ENCODE measurements at regions not wholly inside any gene's neighbourhood (a gene's known extent, or its start where the extent isn't known, plus 50 kb on each side); places are given as distances from the start of the nearest gene placed in this dataset.

DNA sequence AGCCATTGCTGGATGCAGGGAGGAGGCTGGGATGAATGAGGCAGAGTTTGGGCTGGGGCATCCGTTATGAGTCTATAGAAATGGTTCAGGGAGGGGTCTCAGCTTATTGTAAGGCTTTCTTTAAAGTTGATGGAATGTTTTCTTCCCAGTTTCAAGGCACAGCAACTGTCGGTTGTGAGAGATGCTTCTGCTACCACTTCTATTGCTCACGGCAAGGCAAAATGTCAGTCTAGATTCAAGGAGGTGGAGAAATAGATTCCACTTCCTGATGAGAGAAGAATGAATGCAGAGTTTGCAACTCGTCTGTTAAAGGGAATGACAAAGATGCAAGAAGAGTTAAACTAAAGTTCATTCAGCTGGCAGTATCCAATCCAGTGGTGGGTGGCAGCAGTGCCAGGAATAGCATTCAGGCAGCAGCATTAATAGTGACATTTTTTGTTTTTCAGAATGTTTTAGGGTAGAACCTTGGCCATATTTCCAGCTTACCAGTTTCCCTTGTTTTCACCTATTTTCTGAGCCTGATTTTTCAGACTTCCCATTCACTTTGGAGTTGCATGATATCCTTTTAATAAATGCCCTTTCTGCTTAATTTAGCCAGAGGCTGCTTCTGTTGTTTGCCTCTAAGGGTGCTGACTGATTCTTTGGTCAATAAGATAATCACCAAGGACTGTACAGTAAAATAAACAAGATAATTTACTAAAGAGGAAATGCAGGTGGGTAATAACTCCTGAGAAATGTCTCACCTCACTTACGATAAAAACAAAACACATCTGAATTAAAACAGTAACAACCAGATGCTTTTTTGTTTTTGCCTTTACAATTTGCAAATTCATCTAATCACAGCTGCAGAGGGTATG, 138.4 kb downstream of the RPIA start:
- TF ChIP-seq JUN (CRISPR knock-in tag; IDR thresholded peaks at IDR 0.05), result no peak
- TF ChIP-seq HMGA2 (CRISPR knock-in tag; IDR thresholded peaks at IDR 0.05), result no peak
- TF ChIP-seq ZNF671 (CRISPR knock-in tag; IDR thresholded peaks at IDR 0.05), result no peak
- TF ChIP-seq, protein P1, sequence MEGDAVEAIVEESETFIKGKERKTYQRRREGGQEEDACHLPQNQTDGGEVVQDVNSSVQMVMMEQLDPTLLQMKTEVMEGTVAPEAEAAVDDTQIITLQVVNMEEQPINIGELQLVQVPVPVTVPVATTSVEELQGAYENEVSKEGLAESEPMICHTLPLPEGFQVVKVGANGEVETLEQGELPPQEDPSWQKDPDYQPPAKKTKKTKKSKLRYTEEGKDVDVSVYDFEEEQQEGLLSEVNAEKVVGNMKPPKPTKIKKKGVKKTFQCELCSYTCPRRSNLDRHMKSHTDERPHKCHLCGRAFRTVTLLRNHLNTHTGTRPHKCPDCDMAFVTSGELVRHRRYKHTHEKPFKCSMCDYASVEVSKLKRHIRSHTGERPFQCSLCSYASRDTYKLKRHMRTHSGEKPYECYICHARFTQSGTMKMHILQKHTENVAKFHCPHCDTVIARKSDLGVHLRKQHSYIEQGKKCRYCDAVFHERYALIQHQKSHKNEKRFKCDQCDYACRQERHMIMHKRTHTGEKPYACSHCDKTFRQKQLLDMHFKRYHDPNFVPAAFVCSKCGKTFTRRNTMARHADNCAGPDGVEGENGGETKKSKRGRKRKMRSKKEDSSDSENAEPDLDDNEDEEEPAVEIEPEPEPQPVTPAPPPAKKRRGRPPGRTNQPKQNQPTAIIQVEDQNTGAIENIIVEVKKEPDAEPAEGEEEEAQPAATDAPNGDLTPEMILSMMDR (IDR thresholded peaks at IDR 0.05), result no peak
